GM19452 (cell line): ENCODE measurements at regions not wholly inside any gene's neighbourhood (a gene's known extent, or its start where the extent isn't known, plus 50 kb on each side); places are given as distances from the start of the nearest gene placed in this dataset.
"Not testable (repeated sequence)": the region's sequence is repeated elsewhere in the genome, so short reads cannot be mapped to it uniquely, and the experiment has no call there.

Experiments used
- ATAC-seq: cut with Tn5 transposase; IDR thresholded peaks from one replicate; pipeline ENCODE4 v1.9.1; 2021; ENCODE audit not compliant: unreplicated experiment

DNA sequence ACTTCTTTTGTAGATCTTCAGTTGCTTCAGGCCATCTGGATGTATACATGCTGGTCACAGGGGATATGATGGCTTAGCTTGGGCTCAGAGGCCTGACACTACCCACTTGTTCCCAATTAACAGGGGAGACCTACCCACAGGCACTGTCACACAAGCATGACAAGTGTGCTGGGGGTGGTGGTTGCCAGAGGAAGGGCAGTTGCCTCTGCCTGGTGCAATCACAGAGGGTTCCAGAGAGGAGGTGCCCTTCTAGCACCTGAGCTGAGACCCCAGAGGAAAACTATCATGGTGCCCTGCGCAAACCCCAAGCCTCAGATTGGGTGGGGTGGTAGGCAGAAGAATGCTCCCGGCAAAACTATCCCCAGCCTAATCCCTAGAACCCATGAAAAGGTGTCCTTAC lies 65.6 kb upstream of the NANOS1 start:
- no peak for ATAC-seq

DNA sequence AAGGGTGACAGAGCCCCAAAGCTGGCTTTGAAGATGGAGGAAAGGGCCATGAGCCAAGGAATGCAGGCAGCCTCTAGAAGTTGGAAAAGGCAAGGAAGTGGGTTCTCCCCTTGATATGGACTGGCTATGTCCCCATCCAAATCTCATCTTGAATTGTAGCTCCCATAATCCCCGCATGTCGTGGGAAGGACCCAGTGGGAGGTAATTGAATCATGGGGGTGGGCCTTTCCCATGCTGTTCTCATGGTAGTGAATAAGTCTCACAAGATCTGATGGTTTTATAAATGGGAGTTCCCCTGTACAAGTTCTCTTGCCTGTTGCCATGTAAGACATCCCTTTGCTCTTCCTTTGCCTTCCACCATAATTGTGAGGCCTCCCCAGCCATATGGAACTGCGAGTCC lies 65.0 kb upstream of the NANOS1 start:
- ATAC-seq = not testable (repeated sequence)

DNA sequence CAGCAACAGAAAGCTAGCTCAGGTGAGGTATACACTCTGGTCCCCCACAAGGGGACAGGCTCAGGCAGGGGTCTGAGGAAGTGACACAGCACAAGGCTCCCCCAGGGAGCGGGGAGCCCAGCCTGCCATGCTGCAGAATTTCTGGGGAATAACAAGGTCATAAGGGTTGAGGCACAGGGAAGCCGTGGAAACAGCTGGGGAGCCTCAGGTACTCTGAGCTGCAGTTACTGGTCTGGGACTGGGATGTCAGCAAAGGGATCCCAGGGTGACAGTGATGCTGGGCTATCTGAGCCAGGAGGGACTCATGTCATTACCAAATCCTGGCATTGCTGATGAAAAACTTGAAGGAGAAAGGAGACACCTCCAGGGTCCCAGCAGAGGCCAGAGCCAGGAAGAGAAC lies 64.4 kb upstream of the NANOS1 start:
- ATAC-seq = no peak

DNA sequence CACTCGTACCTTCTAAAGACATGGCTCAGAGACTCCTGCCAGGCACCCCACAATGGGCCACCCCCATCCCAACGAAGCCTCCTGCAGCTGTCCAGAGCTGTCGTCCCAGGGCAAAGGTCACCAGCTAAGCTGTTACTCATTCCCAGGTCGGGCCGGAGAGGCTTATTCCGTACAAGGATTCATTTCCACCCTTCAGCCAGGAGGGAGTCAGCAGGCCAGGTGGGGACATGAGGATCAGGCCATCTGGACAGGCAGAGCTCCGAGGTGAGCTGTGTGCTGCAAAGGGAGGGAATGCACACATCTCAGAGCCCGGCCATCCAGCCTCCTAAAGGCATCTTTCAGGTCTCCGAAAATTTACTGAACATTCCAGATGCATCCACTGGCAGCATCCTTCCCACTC lies 63.9 kb upstream of the NANOS1 start:
- ATAC-seq = no peak

DNA sequence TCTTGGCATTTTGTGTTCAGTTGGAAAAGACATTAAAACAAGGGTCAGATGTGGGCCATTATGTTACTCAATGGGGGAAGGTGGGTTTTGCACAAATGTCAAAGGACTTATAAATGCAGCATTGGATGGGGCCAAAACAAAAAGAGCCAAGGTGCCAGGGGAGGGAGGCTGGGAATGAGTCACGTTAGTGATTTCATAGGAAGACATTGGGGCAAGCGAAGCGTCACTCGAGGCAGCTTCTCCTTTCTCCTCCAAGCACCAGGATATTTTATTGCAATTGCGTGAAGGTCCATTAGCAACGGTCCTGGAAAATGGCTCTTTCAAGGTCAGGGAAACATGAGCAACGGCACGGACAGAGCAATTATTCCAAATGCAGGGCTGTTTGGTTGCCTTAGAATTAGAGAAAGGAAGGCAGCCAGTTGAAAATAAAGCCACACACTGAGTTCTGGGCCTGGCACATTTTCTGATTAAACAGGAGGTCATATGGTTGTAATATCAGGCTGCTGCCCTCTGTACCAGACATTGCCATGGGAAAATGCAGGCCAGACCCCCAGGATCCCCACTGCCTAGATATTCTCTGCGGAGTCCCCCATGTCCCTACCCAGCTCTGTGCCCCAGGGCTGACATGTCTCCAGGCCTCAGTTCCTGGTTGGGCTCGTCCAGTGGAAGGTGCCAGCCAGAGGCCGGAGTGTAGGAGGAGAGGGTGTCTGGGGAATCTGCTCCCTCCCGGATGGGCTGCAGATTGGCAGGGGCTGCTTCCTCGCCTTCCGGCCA lies 63.3 kb upstream of the NANOS1 start:
- no peak for ATAC-seq

DNA sequence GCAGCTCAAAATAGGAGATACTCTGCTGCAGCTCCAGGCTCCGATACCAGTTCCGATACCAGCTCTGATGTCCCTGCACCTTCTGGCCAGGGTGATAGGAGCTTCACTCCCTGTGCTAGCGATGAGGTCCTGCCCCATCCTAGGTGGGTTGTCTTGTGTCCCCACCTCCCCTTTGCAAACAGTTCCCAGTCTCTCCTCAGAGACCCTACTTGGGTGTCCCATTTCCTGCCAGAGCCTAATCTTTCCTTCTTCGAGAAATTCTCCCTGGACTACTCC lies 62.7 kb upstream of the NANOS1 start:
- ATAC-seq = no peak

DNA sequence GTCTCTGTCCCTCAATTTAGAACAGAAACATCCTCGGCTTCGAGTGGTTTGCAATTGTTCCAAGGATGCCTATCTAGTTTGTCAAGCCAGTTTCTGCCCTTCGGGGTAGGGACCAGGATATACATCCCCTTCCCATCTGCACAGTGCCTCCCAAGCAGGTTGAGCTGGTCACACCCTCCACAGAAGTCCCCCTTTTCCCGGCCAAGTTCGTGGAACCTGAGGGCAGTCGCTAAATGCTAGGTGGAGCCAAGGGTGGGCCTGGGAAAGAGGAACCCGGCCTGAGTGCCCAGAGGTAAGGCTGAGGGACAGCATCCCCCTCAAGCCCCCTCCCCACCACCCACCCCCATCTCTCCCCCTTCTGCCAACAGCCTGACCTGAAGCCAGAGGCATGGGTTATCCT lies 62.4 kb upstream of the NANOS1 start:
- no peak for ATAC-seq

DNA sequence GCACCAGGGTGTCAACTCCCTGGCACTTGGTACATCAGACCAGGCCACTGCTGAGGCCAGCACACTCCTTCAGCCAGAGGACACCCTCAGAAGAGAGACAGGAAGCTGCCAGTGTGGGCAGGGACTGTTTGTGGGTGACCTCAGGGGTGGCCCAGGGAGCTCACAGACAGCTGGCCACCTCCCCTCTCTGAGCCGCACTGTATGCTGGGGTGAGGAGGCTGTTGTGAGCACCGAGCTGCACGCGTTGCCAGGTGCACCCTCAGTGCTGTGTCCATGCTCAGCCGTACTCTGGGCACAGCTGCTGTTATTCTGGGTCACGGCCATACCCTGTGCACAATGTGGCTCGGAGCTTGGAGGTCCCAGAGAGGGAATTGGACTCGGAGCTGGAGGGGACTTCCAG lies 61.5 kb upstream of the NANOS1 start:
- ATAC-seq = no peak

DNA sequence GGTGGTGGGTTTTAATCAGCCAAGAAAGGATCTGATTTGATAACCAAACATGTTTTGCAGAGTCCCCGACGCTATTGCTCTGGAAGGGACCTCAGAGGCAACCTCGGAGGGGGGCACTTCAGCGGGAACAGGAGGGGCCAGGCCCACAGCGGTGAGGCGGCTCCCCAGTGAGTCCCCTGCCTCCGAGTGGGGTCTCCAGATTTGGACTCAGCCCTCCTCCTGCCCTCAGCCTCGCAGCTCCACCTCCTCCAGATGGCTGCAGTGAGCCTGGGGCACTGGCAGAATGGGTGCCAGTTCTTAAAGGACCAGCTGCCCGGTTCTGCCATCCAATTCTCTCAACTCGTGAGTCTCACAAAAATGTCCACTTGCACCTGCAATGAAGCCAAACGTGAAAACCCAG lies 61.0 kb upstream of the NANOS1 start:
- no peak for ATAC-seq

DNA sequence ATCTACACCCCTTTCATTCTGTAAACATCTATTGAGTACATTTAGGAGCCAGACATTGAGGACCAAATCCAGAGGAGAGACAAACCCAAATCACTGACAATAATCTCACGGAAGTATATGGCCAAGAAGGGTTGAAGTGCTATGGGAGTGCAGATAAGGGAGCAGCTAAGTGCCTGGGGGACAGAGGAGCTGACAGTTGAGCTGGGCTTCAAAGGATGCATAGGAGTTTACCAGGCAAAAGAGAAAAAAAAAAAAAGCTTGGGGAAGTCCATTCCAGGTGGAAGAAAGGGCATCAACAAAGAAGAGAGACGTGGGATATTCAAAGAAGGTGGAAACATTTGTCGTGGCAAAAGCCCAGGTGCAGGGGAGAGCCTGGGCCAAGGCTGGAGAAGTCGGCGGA lies 60.5 kb upstream of the NANOS1 start:
- no peak for ATAC-seq

DNA sequence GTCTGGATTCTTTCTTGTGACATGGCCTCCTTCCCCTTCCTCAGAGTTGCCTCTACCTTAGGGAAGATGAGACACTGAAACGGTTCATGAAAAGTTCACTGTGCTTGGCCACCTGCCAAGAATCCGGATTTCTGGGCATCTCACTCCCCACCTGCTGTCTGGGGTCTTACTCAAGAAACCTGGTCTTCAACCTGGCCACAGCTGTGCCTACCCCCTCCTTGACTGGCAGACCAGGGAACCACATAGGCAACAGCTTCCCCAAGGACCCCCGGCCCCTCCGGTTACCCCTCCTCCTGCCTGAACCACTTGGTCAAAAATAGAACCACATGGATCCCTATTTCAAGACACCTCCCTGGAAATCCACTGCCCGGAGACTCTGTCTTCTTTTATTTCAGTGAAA lies 58.7 kb upstream of the NANOS1 start:
- no peak for ATAC-seq

DNA sequence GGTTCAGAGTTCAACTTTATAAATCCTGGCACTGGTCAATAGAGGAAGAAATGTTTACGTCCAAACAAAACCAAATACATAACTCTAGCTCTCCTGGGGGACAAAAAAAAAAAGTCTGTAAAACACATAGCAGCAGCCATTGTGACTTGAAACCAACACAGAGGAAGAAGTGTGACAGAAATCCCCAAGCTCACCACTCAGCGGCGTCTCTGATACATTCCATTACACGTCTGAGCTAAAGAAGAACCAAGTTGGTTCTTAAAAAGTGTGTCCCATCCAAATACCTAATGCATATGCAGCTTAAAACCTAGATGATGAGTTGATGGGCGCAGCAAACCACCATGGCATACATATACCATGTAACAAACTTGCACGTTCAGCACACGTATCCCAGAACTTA lies 58.3 kb upstream of the NANOS1 start:
- ATAC-seq = no peak

DNA sequence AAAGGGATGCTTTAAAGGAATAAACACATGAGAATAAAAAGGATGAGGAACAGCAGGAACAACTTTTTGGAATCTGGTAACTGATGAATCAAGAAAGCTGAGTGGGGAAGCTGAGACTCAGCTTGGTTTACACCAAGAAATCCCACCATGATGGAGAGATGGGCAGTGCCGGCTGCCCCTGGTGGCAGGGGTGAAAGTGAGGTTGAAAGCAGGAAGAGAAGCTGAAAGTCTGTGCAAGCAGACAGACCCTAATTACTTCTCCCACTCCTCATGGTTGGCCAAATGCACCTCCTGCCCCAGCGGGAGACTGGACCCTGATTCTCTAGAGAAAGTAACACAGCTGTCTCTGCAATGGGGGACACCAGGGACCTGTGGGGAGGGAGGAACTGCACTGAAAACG lies 57.6 kb upstream of the NANOS1 start:
- no peak for ATAC-seq

DNA sequence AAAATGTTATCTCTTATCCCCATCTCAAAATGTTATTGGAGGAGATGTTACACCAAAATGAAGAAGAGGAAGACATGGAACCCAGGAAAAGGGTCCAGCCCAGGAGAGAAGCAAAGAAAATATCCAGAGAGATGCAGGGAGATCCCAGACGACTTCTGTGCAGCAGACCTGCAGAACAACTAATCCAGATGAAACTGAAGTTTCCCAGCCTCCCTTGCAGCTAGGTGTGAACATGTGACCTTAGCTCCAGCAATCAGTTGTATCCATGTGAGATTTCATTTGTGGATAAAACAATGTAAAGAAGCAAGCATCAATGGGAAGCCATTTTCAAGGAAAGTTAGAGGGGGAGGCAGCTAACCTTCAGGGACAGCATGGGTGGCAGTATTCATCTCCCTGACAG lies 55.8 kb upstream of the NANOS1 start:
- ATAC-seq = no peak

DNA sequence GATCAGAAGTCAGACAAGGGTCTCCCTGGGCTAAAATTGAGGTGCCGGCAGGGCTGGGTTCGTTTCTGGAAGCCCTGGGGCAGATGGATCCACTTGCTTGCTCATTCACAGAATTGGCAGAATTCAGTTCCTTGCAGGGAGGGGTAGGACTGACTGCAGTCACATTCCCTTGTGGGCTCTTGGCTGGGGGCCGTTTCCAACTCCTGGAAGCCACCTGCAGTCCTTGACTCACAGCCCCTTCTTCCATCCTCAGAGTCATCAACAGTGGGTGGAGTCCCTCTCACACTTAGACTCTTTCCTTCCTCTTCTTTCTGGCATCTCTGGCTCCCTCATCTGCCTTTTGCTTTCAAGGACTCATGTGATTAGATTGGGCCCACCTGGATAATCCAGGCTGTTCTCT lies 54.6 kb upstream of the NANOS1 start:
- no peak for ATAC-seq

DNA sequence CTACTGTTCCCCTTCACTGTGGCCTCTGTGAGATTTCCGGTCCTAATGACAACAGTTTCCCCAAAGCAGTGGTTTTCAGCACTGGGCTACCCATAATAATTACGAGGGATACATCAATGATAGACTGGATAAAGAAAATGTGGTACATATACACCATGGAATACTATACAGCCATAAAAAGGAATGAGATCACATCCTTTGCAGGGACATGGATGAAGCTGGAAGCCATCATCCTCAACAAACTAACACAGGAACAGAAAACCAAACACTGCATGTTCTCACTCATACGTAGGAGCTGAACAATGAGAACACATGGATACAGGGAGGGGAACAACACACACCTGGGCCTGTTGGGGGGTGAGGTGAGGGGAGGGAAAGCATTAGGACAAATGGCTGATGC lies 53.3 kb upstream of the NANOS1 start:
- not testable (repeated sequence) for ATAC-seq

DNA sequence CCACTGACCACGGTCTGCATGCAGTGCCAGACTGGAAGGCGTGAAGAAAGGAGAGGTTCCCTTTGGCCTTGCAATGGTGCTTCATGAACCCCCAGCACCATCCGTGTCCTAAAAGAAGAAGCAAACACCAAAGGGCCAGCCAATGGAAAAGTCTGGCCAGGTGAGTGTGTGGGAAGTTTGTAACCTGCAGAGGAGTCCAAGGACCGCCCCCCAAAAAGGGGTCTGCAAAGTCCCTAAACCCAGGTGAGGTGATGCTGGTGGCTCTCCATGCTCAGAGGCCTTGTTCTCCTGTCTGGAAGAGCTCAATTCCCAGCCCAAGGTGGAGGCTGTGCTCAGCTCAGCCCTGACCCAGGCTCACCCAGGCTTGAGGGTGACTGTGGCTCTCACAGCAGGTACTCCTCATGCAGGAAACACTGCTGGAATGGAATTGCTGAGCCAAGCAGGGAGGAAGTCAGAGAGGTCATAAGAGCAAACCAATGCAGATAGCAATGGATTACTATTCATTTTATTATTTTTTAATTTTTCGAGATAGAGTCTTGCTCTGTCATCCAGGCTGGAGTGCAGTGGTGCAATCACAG lies 52.4 kb upstream of the NANOS1 start:
- no peak for ATAC-seq

DNA sequence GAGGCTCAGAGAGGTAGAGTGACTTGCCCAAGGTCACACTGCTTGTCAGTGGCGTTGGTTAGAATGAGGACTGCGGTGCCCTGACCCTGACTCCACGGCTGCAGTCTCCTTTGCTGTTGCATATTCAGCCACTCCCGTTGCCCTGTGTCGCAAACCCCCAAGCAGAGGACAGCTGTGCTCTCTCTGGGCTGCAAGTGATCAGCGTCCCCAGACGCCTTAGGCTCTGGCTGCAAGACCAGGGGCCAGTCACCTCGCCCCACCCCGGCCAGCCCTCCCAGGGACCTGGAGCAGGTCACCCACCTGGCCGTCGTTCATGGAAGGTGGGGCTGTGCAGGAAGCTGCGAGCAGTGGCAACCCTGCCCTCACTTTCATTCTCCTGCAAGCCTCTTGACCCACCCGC lies 51.7 kb upstream of the NANOS1 start:
- no peak for ATAC-seq

DNA sequence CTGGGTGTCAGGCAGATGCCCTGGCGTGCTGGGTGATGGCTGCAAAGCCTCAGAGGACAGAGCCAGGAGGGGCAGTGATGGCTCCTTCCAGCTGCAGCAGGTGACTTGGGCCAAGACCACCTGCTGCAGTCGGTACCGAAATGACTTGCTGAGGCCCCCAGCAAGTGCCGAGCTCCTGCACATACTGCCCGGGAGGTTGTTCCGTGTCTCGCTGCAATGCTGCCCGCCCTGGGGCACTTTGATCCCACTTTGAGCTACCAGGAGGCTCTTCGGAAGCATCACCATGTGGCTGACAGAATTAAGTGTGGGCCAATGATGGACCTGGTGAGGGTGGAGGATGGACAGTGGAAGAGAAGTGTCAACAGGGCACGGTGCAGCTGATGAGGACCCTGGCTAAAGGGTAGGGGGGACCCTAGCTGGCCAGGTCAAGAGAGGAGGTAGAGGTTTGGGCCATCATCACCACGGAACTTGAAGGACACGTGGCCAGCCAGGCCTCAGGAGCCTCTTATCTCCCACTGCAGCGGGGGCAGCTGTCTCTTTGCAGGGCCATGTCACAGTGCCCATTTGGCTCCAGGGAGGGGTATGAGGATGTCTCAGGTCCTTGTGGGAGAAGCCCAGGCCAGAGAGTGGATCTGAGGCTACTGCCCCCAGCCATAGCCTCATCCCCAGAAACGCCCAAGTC lies 51.1 kb upstream of the NANOS1 start:
- no peak for ATAC-seq

DNA sequence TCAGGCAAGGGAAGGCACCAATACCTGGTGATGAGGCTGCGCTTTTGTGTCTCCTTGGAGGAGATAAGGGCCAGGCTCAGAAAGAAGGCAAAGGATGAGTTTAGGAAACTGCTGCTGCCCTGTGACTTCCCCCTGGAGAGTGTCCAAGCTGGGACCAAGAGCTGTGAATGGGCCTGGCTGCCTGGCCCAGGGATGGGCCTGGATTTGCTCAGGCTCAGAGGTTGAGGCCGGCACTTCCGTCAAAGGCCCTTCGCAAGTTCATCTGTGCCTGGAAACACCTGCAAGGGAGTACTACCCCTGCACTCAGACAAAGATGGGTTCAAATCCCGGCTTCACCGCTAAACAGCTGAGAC lies 50.5 kb upstream of the NANOS1 start:
- ATAC-seq = no peak

DNA sequence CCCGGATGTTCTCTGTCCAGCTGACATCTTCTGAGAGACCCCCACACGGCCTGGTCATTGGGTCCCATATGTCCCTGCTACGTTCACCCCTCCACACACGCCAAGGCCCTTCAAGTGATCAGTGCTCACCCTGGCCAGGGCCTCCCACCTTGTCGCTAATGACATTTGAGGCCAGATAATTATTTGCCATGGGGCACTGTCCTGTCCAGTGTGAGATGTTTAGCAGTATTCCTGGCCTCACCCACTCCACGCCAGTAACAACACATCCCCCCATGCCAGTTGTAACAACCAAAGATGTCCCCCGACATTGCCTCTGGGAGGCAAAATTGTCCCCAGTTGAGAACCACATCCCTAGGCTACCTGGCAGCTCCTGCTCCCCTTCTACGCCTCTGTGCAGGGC lies 49.9 kb upstream of the NANOS1 start:
- ATAC-seq = no peak
